GM06990 (cell line): ENCODE measurements at regions not wholly inside any gene's neighbourhood (a gene's known extent, or its start where the extent isn't known, plus 50 kb on each side); places are given as distances from the start of the nearest gene placed in this dataset.

Experiments
- DNase-seq: peaks from one replicate; pipeline ENCODE4 v3.0.0-alpha.2; 2011; ENCODE audit not compliant: insufficient read length; ENCODE audit errors: extremely low read depth
- H3K27me3 ChIP-seq: replicated peaks from 2 replicates; pipeline ENCODE4 v1.6.0; 2011; ENCODE audit warnings: low read length; ENCODE audit not compliant: control insufficient read depth, insufficient read depth
- H3K36me3 ChIP-seq: 2 replicates; pipeline ENCODE4 v1.5.1; 2011; ENCODE audit warnings: low read length; ENCODE audit not compliant: control insufficient read depth, insufficient read depth
- H3K4me3 ChIP-seq: replicated peaks from 2 replicates; pipeline ENCODE4 v1.5.1; 2011; ENCODE audit warnings: low read depth, mild to moderate bottlenecking, control low read depth, low read length
- CTCF ChIP-seq: IDR thresholded peaks from 2 replicates; pipeline ENCODE4 v1.5.1; 2011; ENCODE audit warnings: low read length, control low read depth, mild to moderate bottlenecking, inconsistent platforms; ENCODE audit not compliant: insufficient read depth, poor library complexity, severe bottlenecking

GRCh38 chr10:44804661-44805060, 106.5 kb upstream of the TMEM72 start:
- no peaks in the 10 kb centered on the region; the same call in 1 of the 2 replicates for H3K27me3 ChIP-seq
- no peak for TF ChIP-seq CTCF

GRCh38 chr10:44805466-44806210, 105.5 kb upstream of the TMEM72 start:
- H3K4me3 ChIP-seq, result no peak overlapping the region
- H3K27me3 ChIP-seq, result no peaks in the 10 kb centered on the region; the same call in 1 of the 2 replicates
- no peak for TF ChIP-seq CTCF

More at GRCh38 chr10:44804661-44805060, 106.5 kb upstream of the TMEM72 start:
- DNase-seq, result no peak
- no peak overlapping the region for H3K4me3 ChIP-seq
- no peaks in the 10 kb centered on the region for H3K36me3 ChIP-seq

GRCh38 chr10:44806950-44807349, 104.2 kb upstream of the TMEM72 start:
- no peak for TF ChIP-seq CTCF
- DNase-seq, result no peak
- no peaks in the 10 kb centered on the region for H3K36me3 ChIP-seq
- no peak overlapping the region for H3K4me3 ChIP-seq
- no peaks in the 10 kb centered on the region; the same call in 1 of the 2 replicates for H3K27me3 ChIP-seq

More at GRCh38 chr10:44805466-44806210, 105.5 kb upstream of the TMEM72 start:
- DNase-seq, result no peak
- H3K36me3 ChIP-seq, result no peaks in the 10 kb centered on the region

GRCh38 chr10:44807451-44807850, 103.7 kb upstream of the TMEM72 start:
- DNase-seq, result no peak
- no peak overlapping the region for H3K4me3 ChIP-seq
- no peak for TF ChIP-seq CTCF
- H3K36me3 ChIP-seq, result no peaks in the 10 kb centered on the region
- no peaks in the 10 kb centered on the region; the same call in 1 of the 2 replicates for H3K27me3 ChIP-seq

- no peak overlapping the region for H3K4me3 ChIP-seq
- no peaks in the 10 kb centered on the region for H3K36me3 ChIP-seq
- H3K27me3 ChIP-seq, result no peaks in the 10 kb centered on the region
- no peak for TF ChIP-seq CTCF
- DNase-seq, result no peak
Measured at GRCh38 chr10:44809647-44810046, 101.5 kb upstream of the TMEM72 start.
